Kidney glomerular epithelial cell (primary cell): ENCODE measurements at regions not wholly inside any gene's neighbourhood (a gene's known extent, or its start where the extent isn't known, plus 50 kb on each side); places are given as distances from the start of the nearest gene placed in this dataset.
"Not testable (repeated sequence)": the region's sequence is repeated elsewhere in the genome, so short reads cannot be mapped to it uniquely, and the experiment has no call there.

Experiments used
- DNase-seq: peaks from one replicate; lab custom pipeline; 2025; lab: John Stamatoyannopoulos, UW

DNA sequence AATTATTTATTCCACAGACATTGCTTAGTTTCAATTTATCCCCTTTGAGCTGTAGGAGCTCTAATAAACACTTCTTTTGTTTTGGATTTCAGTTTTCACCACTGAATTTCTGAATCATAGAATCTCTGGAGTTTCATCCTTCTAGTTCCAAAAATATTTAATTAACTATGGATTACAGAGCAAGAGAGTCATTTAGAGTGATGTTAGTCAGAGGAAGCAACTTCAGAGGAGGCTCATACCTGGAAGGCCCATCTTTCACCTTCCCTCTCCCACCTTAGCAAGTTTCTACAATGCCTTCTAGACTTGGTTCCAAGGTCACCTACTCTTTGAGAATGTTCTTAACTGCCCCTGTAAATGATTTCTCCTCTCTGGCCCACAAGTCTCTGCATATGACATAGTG is 353.2 kb downstream of the SPRY2 start:
- no peak for DNase-seq

DNA sequence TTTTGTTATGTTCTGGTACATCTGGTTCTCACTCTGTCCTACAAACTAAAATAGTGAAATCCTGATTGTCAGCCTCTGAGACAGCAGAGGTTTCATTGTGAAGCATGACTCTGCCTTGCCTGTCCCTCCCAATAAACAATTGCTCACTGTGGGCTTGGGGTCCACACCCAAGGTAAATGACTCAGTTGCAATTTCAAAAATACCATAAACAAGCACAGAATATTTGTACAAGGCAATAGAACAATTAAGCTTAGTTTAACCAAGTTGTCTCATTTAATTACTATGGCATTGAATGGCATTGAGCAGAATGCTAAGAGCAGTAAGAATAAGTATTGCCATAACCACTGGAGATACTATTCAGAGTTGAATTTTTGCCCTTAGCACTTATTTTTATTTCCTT is 353.6 kb downstream of the SPRY2 start:
- DNase-seq = no peak

DNA sequence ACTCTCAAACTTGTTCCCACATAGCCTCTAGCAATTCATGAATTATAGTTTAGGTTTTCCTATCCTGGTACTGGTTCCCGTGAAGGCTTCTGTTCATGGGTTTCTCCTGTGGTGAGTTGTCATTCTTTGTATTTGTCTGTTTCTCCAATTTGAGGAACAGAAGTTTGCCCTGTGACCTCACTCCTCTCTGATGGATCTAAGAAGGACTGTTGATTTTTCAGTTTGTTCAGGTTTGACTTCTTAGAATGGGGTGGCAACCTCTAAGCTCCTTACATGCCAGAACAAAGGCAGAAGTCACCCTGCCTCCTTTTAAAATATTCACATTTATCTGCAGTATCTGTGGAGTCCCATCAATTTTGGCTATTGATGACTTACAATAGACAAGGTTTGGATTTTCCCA is 354.0 kb downstream of the SPRY2 start:
- no peak for DNase-seq

DNA sequence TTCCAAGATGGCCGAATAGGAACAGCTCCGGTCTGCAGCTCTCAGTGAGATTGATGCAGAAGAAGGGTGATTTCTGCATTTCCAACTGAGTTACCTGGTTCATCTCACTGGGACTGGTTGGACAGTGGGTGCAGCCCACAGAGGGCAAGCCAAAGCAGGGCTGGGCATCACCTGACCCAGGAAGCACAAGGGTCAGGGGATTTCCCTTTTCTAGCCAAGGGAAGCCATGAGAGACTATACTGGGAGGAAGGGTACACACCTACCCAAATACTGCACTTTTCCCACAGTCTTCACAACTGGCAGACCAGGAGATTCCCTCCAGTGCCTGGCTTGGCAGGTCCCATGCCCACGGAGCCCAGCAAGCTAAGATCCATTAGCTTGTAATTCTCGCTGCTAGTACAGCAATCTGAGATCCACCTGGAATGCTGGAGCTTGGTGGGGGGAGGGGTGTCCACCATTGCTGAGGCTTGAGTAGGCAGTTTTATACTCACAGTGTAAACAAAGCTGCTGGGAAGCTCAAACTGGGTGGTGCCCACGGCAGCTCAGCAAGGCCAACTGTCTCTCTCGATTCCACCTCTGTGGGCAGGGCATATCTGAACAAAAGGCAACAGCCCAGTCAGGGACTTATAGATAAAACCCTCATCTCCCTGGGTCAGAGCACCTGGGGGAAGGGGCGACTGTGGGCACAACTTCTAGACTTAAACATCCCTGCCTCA is 365.8 kb downstream of the SPRY2 start:
- DNase-seq = not testable (repeated sequence)

DNA sequence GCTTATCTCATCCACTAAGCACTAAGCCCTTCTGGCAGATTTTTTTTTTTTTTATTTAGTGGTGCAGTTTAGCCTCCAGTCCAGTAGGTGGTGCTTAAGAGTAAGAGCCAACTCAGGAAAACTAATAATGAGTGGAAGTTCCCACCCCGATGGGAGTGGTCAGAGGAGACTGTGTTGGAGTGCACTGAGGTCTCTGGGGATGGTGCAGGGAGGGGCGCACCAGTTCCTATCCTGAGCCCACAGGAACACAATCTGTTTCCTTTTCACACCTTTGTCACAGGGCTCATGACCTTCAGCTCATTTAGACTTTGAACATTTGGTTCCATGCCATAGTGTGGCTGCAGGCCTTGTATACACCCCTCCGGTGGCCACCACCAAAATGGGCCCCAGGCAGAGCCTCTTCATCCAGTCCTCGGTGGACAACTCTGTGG is 367.4 kb downstream of the SPRY2 start:
- DNase-seq = no peak

DNA sequence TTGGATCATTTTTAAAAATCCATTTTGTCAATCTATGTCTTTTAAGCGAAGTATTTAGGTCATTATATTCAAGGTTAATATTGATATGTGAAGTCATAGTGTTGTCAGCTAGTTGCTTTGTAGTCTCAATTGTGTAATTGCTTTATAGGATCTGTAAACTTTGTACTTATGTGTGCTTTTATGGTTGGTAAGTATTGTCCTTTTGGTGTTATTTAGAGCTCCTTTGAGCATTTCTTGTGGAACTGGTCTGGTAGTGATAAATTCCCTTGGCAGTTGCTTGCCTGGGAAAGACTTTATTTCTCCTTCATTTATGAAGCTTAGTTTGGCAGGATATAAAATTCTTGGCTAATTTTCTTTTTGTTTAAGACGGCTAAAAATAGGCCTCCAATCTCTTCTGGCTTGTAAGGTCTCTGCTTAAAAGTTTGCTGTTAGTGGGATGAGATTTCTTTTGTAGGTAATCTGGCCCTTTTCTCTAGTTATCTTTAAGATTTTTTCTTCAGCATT is 368.8 kb downstream of the SPRY2 start:
- DNase-seq = no peak

DNA sequence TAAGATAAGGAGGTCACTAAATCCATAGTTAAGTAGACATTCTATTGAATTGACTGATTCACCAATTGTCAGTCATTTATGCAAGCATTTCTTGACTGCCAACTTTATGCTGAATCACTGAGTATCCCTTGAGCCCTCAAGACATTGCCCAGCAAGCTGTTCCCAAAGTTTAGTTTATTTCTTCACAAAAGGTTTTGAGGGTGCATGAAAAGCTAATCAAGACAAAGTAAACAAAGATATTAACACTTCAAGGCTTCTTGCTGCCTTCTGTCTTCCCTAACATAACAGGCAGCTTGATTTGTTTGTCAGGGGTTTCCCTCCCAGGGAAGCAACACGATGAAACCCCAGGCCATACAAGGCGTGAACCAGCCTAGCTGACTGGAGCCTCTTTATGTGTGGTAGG is 374.4 kb downstream of the SPRY2 start:
- DNase-seq = no peak

DNA sequence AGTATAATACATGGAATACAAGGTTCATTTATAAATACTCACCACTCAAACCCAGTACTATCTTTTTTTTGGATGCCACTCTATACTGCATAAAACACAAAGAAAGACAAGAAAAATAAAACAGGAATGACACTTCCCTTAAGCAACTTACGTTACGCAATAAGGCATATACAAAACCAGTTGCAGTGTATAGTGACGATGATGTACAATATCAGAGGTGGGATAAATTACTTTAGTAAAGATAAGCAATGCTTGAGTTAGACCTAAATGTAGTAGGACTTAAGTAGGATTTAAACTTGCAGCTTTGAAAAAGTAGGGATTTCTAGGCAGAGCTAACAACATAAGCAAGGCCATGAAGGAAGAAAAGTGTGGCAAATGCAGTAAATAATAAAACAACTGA is 374.9 kb downstream of the SPRY2 start:
- DNase-seq = no peak

DNA sequence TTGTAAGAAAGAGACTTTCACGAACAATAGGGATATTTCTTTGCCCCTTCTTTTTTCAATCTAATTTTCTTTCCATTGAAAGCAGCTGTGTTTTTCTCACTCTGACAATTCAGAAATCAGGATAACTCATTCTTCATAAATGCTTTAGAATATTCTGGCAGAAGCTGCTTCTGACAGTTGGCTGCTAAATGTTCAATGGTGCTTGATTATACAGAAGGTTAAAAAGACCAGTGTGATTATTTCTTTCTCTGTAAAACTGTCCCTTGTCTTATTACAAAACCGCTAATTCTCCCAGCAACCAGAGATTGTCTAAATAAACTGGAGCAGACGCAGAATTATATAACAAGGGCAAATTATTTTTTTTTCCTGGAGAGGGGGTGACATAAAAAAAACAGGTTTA is 394.4 kb downstream of the SPRY2 start:
- DNase-seq = no peak

DNA sequence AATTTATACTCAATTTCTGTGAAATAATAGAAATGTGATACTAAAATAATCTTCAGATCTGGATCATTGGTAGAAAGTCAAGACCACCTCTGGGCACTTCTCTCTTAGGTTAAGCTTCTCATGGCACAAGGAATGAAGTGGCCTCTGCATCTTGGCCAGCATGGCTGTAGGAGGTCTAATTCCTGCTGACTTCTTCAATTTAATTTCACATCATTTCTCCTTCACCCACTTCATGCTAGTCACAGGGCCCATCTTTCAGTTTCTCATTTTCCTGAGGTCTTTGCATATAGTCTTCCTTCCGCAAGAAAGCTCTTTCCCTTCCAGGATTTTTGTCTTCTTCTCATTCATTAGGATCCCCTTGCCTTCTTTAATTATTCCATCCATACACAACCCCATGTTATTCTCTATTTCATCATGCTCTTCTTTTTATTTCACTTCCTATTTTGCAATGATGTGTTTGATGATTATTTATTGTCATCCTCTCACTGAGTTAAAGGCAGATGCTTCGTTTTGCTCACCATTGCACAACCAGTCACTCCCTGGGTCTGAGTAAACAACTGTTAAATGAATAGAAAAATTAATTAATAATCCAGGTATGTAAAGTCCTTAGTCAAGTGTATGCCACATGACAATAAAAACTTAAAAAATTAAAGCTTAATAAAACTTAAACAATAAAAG is 397.4 kb downstream of the SPRY2 start:
- DNase-seq = no peak

DNA sequence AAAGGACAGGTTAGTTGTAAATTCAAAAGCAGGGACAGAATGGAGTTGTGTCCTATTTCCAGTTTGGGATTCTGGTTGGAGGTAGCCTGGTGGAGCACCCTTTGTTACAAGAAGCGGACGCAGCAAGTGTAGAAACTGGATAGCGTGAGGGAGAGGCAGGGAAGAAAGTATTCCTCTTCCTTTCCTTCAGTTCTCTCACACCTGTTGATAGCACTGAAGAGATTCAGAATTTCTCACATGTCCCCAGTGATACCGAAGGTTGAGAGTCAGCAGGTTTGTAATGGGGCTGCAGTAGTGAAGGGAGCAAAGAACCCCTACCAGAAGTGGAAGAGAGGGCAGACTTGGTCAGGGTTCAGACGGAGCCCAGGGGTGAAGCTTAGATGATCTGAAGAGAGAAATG is 399.2 kb downstream of the SPRY2 start:
- DNase-seq = no peak

DNA sequence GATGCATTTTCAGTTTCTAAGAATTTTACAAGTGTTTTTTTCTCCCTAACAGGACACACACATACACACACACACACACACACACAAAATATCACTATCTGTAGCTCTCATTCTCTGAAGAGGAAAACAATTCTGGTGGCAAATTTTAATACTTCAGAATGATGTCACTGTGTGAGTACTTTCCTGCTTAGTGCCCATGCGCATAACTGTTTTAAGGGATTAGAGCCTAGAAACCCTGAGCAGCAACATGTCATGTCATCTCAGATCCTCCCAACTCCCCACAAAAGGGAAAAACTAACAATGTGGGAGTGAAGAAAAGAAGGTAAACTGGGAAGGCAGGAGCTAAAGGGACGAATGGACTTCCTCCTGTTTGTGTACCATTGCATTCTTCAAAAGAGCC is 401.2 kb downstream of the SPRY2 start:
- DNase-seq = peak; percentile 15

DNA sequence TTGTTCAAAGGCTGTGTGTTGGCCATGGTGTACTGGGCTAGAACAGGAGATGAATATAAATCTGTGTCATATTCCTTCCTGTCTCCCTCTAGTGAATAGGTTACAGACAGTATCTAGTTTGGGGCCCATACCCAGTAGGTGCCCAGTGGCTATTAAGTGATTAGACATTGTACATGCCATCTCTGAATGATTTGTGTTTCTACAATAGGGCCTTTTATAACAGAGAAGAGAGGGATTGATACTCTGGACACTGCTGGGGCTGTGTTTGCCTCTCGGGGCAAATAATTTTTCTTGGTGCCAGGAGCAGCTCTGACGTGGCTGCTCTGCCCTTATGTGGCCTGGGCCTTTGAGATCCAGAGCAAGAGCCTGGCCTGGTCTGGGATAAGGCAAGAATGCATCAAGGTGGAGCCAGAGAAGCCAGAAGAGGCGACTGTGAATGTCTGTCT is 403.1 kb downstream of the SPRY2 start:
- no peak for DNase-seq

DNA sequence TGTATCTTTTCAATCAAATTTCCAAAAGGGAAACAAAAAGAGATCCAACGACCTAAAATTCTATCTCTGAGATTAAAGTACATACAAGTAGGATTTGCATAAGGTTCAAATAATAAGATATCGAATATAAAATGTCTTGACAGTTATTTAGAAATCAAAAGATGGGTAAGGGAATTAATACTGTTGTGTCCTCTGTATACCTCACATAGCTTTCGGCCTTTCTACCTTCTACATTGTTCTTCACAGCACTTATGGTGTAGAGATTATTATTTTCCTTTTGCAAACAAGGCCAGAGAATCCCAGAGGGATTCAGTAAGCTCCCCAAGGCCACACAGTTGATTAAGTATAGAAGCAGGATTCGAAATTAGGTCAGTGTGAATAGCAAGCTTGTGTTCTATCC is 403.6 kb downstream of the SPRY2 start:
- no peak for DNase-seq

DNA sequence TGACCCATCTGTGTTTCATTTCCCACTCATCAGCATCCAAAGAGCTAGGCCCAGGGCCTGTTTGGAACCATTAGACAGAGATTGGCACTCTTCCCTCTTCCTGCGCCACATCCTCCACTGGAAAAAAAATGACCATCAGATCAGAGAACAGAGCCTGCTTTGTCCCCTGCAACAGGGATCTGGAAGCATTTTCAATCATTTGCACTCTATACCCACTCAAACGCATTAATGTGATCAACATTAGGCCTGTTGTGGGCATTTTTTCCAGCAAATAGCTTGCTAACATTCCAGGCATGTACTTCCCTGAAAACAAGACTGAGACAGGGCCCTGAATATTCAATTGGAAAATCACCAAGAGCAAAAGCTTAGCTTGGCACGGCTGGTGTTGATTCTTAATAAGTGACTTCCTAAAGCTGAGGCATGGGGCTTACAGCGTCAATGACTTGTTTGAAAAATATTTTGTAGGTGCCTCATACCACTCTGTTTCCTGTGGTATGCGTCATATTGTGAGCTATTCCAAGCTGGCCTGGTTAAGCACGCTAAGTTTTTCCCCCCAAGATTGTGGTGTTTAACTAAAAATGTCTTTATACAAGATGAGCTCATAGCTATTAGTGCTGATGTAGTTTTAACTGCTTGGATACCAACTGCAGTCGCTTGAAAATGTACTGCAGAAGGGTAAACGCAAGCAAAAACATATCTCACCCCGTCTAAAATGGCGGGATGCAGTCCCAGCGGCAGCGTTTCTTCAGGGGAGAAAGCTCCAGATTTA is 404.4 kb downstream of the SPRY2 start:
- peak; percentile 100 for DNase-seq

DNA sequence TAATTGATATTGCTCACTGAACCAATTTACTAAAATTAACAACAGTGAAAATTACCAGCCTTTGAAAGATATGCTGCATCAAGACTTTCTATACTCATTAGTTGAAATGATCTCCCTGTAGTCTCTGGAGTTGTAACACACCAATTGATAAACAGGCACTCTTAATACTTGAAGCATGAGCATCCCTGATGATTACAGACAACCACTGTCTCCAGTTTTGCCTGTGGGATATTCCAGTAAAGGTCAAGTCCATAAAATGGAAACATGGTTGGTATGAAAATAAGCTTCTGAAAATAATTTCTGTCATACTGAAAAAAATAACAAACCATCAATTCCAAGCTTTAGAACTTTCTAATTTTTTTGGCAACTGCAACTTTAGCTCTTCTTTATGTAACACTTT is 405.8 kb downstream of the SPRY2 start:
- DNase-seq = no peak

DNA sequence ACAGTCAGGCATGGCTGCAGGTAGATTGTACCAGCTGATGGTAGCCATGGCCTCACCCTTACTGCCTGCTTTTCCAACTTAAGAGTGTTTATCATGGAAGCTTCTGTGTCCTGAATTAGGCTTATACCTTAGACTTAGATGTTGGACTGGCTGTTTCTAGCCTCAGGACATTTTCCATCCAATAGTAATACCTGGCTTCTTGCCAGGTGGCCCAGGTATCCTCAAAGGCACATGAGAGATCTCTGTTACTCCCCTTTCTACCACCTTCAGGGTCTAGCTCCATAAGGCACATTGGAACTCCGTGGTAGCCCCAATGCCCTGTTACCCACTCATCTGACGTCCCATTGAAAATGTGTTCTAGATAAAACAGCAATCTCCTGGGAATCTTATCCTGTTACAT is 407.5 kb downstream of the SPRY2 start:
- no peak for DNase-seq

DNA sequence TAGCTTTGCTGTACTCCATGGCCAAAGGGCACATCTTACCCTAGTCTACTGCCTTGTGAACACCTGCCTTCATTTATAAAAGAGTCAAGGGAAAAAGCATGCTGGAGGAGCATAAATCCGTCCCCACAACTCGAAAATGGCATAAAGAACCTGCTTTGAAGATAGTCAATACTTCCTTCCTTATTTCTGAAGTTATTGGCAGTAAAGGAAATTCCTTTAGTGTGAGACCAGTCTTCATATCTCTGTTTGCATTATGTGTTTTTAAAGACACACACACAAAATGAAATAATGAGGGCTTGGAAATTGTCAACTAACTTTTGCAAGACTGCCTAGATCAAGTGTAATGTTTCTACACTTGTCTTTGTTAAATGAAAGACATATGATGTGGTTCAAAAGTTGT is 408.4 kb downstream of the SPRY2 start:
- DNase-seq = no peak

DNA sequence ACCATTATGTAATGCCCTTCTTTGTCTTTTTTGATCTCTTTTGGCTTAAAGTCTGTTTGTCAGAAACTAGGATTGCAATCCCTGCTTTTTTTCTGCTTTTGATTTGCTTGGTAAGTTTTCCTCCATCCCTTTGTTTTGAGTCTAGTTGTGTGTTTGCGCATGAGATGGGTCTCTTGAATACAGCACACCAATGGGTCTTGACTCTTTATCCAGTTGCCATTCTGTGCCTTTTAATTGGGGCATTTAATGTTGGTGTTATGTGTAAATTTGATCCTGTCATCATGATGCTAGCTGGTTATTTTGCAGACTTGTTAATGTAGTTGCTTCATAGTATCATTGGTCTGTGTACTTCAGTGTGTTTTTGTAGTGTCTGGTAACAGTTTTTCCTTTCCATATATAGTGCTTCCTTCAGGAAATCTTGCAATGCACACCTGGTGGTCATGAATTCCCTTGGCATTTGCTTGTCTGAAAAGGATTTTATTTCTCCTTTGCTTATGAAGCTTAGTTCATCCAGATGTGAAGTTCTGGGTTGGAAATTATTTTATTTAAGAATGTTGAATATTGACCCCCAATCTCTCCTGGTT is 416.9 kb downstream of the SPRY2 start:
- not testable (repeated sequence) for DNase-seq

DNA sequence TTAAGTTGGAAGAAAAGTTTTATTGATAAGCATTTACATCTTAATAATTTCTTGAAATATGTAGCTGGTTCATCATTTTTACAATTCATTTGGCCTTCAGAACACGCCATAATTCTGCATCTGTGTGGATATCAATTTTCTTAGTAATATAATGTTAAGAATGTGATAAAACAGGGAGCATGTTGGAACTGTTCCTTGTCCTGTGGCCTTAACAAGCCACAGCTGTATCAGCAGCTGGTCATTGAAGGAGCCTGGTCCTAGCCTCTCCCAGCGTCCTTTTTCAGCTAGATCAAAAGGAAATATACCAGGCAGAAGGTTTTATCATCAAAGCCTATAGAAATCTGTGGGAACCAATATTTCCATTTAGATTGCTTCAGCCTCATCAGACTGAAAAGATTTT is 421.8 kb downstream of the SPRY2 start:
- DNase-seq = no peak

DNA sequence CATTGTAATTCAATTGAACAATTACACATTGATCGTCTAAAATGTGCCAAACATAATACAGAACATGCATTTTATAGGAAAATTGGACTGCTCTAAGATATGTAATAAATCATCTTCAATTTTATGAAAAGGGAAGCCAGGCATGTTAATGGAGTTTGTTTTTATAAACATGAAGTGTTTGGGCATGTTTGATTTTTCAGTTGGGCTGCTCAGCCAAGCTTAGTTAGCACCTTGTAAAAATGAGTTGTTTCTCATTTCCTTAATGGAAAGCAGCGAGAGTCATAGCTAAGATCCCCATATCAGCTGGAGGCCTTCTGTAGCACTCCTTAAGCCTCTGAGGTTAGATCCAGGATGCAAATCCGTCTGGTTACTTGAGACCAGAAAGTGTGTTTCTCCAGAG is 422.3 kb downstream of the SPRY2 start:
- DNase-seq = no peak

DNA sequence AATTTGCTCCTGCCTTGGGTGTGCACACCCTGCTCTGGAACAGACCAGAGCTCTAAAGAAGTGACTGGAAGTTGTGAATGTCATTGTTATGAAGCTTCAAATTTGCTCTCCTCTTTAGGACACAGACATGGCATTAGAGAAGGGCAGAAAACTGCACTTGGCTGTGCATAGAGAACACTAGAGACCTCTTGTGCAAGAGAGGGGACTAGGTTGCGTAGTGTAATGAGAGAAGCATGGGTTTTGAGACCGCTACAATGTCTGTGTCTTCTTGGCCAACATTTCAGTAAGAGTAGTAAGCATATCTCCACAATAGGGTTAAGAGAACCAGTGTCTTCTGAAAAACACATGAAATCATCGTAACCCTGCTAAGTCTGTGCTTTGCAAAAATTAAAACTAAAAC is 423.3 kb downstream of the SPRY2 start:
- no peak for DNase-seq
